ENCODE measurements at regions not wholly inside any gene's neighbourhood (a gene's known extent, or its start where the extent isn't known, plus 50 kb on each side); places are given as distances from the start of the nearest gene placed in this dataset.

DNA sequence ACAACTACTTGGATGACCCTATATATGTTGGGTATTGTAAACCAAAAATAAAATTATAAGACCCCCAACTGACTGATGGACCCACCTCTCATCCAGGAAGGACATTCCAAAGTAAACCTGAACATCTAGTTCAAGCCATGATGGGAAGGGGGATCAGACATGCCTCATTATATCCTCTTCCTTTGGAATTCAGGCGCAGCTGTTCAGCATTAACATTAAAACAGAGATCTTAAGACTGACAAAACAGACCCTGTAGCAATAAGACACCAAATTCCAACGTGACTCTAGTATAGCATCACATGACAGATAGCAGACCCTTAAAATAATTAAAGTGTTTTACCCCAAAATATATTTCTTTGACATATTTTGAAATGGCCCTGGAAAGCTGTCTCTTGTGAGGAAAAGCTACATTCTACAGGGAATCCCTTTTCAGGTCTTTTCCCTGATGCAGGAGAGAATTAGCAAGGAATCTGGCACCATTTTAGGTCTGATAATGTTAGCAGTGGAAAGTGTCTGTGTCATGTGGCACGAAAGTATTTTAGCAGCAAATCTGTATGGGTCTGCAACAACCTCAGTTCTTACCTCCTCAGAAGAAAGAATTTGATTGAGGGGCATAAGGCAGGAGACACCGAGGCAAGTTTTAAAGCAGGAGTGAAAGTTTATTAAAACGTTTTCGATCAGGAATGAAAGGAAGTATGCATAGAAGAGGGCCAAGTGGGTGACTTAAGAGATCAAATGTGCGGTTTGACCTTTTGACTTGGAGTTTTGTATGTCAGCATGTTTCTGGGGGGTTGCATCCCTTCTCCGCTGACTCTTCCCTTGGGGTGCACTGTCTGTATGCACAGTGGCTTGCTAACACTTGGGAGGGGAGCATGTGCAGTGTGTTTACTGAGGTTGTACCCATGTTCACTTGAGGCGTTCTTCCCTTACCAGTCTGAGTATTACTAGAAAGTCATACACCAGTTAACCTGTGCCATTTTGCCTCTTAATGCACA is 236.6 kb upstream of the PPP1R3A start:
- H3K79me1 ChIP-seq (ENCODE audit: low read length): peaks cover 2% of the 10 kb centered on the region
- H3K27ac ChIP-seq (ENCODE audit: low read depth, low read length): peak overlapping the region; percentile 22
- peaks cover 2 to 3% of the 10 kb centered on the region in 2 experiments for H3K4me1 ChIP-seq (ENCODE audit: control insufficient read depth in 1 of 2, insufficient read depth in 2 of 2, low read length in 2 of 2)
- H2BK5ac ChIP-seq (ENCODE audit: low read depth, low read length, poor library complexity): peak overlapping the region; percentile 23
- H3K4me3 ChIP-seq (ENCODE audit: low read depth, low read length): no peak overlapping the region
- H2AFZ ChIP-seq (ENCODE audit: insufficient read depth, low read length, poor library complexity): no peak overlapping the region
- no peaks in the 10 kb centered on the region for H3K27me3 ChIP-seq (ENCODE audit: insufficient read depth, low read length)
- H4K12ac ChIP-seq (ENCODE audit: low read depth, low read length): peak overlapping the region; percentile 67
- no peak overlapping the region for H2AK5ac ChIP-seq (ENCODE audit: low read length)
- H4K91ac ChIP-seq (ENCODE audit: low read depth, low read length): no peak overlapping the region
- H3K36me3 ChIP-seq (ENCODE audit: control insufficient read depth in 1 of 2, insufficient read depth in 2 of 2, low read length in 2 of 2): no peaks in the 10 kb centered on the region
- no peak overlapping the region for H4K8ac ChIP-seq (ENCODE audit: low read depth, low read length)
- H3K9me3 ChIP-seq (ENCODE audit: insufficient read depth, low read depth, low read length): no peaks in the 10 kb centered on the region
- no peak overlapping the region for H3K4ac ChIP-seq (ENCODE audit: low read depth, low read length)
- H3K23ac ChIP-seq (ENCODE audit: low read length): no peak overlapping the region
- H2BK12ac ChIP-seq (ENCODE audit: low read length): no peak overlapping the region
- H3K18ac ChIP-seq (ENCODE audit: low read length): no peak overlapping the region
- no peak overlapping the region for H3K9ac ChIP-seq (ENCODE audit: low read length)
- H3K4me2 ChIP-seq (ENCODE audit: low read length): no peak overlapping the region
- H2BK120ac ChIP-seq (ENCODE audit: insufficient read depth, low read length, poor library complexity): no peak overlapping the region
- no CpG with 5 or more reads among the region's 9 CpGs for WGBS (ENCODE audit: extremely low coverage, insufficient coverage, insufficient read length)
- no peak for DNase-seq
- H3K14ac ChIP-seq (ENCODE audit: low read length): no peak overlapping the region
- no peaks in the 10 kb centered on the region for H3K79me2 ChIP-seq (ENCODE audit: control insufficient read depth, insufficient read depth, low read length, poor library complexity)

DNA sequence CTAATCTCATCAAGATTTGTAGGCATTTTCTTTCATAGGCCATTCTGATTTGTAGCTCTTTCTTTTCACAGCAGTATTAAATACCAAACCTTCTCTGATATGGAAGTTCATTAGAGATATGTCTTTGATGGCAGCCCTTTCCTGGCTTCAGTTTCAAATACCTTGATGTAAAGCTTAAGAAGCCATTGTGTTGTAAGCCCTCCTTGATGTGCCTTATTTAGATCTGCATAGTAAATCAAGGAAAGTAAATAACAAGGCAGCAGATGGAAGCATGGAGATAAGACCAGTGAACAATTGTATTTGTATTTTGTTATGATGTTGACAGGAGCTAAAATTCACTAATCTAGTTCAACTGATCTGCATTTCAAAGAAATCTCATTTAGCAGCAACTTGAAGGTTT is 234.9 kb upstream of the PPP1R3A start:
- no peak overlapping the region for H2BK120ac ChIP-seq (ENCODE audit: insufficient read depth, low read length, poor library complexity)
- peaks cover 2 to 3% of the 10 kb centered on the region in 2 experiments for H3K4me1 ChIP-seq (ENCODE audit: control insufficient read depth in 1 of 2, insufficient read depth in 2 of 2, low read length in 2 of 2)
- H3K4me2 ChIP-seq (ENCODE audit: low read length): no peak overlapping the region
- H3K79me2 ChIP-seq (ENCODE audit: control insufficient read depth, insufficient read depth, low read length, poor library complexity): no peaks in the 10 kb centered on the region
- no peak for DNase-seq
- H3K27me3 ChIP-seq (ENCODE audit: insufficient read depth, low read length): no peaks in the 10 kb centered on the region
- H3K9me3 ChIP-seq (ENCODE audit: insufficient read depth, low read depth, low read length): no peaks in the 10 kb centered on the region
- H3K4me3 ChIP-seq (ENCODE audit: low read depth, low read length): no peak overlapping the region
- H2BK5ac ChIP-seq (ENCODE audit: low read depth, low read length, poor library complexity): no peak overlapping the region
- H4K91ac ChIP-seq (ENCODE audit: low read depth, low read length): no peak overlapping the region
- H2AFZ ChIP-seq (ENCODE audit: insufficient read depth, low read length, poor library complexity): no peak overlapping the region
- no peak overlapping the region for H3K14ac ChIP-seq (ENCODE audit: low read length)
- no peak overlapping the region for H3K9ac ChIP-seq (ENCODE audit: low read length)
- H2BK12ac ChIP-seq (ENCODE audit: low read length): no peak overlapping the region
- no peak overlapping the region for H2AK5ac ChIP-seq (ENCODE audit: low read length)
- H3K79me1 ChIP-seq (ENCODE audit: low read length): peaks cover 2% of the 10 kb centered on the region
- no peak overlapping the region for H3K27ac ChIP-seq (ENCODE audit: low read depth, low read length)
- no peaks in the 10 kb centered on the region for H3K36me3 ChIP-seq (ENCODE audit: control insufficient read depth in 1 of 2, insufficient read depth in 2 of 2, low read length in 2 of 2)
- no peak overlapping the region for H3K23ac ChIP-seq (ENCODE audit: low read length)
- no peak overlapping the region for H3K4ac ChIP-seq (ENCODE audit: low read depth, low read length)
- H4K8ac ChIP-seq (ENCODE audit: low read depth, low read length): no peak overlapping the region
- H3K18ac ChIP-seq (ENCODE audit: low read length): no peak overlapping the region
- no peak overlapping the region for H4K12ac ChIP-seq (ENCODE audit: low read depth, low read length)

DNA sequence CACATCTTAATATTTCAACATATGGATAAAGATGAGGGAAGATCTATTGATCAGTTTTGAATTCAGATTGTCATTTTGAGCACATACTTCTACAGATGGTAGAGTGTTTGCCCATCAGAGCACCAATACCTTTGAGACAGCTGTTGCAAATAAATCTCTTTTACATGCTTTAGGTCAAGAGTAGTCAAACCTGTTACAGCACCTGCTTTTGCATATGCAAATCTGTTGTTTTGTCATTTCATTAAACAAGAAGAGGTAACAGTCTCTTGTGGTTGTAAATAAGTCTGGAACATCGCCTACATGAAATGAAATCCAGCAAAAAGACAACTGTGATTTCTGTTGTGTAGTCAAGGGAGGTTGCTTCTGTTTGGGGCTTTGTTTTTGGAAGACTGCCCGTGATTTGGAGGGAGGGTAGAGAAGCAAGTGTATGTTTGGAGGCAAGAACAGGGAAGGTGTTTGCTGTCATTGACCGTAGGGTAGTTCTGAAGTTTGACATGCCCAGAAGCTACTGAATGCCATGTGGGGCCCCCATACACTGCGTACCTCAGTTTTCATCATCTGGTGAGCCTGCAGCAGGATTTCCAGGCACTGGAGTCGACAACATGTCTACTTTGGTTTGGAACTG is 233.6 kb upstream of the PPP1R3A start:
- H3K79me2 ChIP-seq (ENCODE audit: control insufficient read depth, insufficient read depth, low read length, poor library complexity): no peaks in the 10 kb centered on the region
- no peak overlapping the region for H3K4me2 ChIP-seq (ENCODE audit: low read length)
- H2BK120ac ChIP-seq (ENCODE audit: insufficient read depth, low read length, poor library complexity): no peak overlapping the region
- no peak overlapping the region for H2AK5ac ChIP-seq (ENCODE audit: low read length)
- DNase-seq: no peak
- no peak overlapping the region for H2BK5ac ChIP-seq (ENCODE audit: low read depth, low read length, poor library complexity)
- no peaks in the 10 kb centered on the region for H3K27me3 ChIP-seq (ENCODE audit: insufficient read depth, low read length)
- no peak overlapping the region for H3K27ac ChIP-seq (ENCODE audit: low read depth, low read length)
- H2BK12ac ChIP-seq (ENCODE audit: low read length): no peak overlapping the region
- H3K9me3 ChIP-seq (ENCODE audit: insufficient read depth, low read depth, low read length): no peaks in the 10 kb centered on the region
- H4K8ac ChIP-seq (ENCODE audit: low read depth, low read length): no peak overlapping the region
- H3K36me3 ChIP-seq (ENCODE audit: control insufficient read depth in 1 of 2, insufficient read depth in 2 of 2, low read length in 2 of 2): no peaks in the 10 kb centered on the region
- H3K4me3 ChIP-seq (ENCODE audit: low read depth, low read length): no peak overlapping the region
- H2AFZ ChIP-seq (ENCODE audit: insufficient read depth, low read length, poor library complexity): no peak overlapping the region
- H3K23ac ChIP-seq (ENCODE audit: low read length): no peak overlapping the region
- peaks cover 2% of the 10 kb centered on the region for H3K79me1 ChIP-seq (ENCODE audit: low read length)
- H3K14ac ChIP-seq (ENCODE audit: low read length): no peak overlapping the region
- no peak overlapping the region for H4K91ac ChIP-seq (ENCODE audit: low read depth, low read length)
- no peak overlapping the region for H3K18ac ChIP-seq (ENCODE audit: low read length)
- no CpG with 5 or more reads among the region's 5 CpGs for WGBS (ENCODE audit: extremely low coverage, insufficient coverage, insufficient read length)
- no peak overlapping the region for H3K4ac ChIP-seq (ENCODE audit: low read depth, low read length)
- peaks cover 2 to 3% of the 10 kb centered on the region in 2 experiments for H3K4me1 ChIP-seq (ENCODE audit: control insufficient read depth in 1 of 2, insufficient read depth in 2 of 2, low read length in 2 of 2)
- H3K9ac ChIP-seq (ENCODE audit: low read length): no peak overlapping the region
- H4K12ac ChIP-seq (ENCODE audit: low read depth, low read length): no peak overlapping the region

DNA sequence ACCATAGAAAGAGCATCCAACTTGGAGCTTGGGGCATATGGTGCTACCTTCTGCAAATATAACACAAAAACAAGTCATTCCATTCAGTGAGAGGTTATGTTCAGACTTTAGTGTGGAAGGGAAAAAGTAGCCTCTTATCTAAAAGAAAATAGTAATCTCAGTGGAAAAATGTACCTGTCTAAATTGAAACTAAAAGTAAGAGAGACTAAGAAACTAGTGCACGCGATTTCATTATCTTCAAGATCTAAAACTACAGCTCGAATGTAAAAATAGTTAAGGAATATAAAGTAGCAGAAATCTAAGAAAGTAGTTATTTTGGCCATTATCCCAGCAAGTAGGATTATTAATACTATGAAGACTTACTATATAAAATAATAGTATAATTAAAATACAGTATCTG is 233.0 kb upstream of the PPP1R3A start:
- Histone ChIP-seq H3K36me3 (ENCODE audit: control insufficient read depth in 1 of 2, insufficient read depth in 2 of 2, low read length in 2 of 2) (no peaks in the 10 kb centered on the region), H3K9me3 (ENCODE audit: insufficient read depth, low read depth, low read length) (no peaks in the 10 kb centered on the region), H3K9ac (ENCODE audit: low read length) (no peak overlapping the region), H2AFZ (ENCODE audit: insufficient read depth, low read length, poor library complexity) (no peak overlapping the region), H4K91ac (ENCODE audit: low read depth, low read length) (no peak overlapping the region), H2AK5ac (ENCODE audit: low read length) (no peak overlapping the region), H3K4me2 (ENCODE audit: low read length) (no peak overlapping the region), H4K8ac (ENCODE audit: low read depth, low read length) (no peak overlapping the region), H3K14ac (ENCODE audit: low read length) (no peak overlapping the region), H3K4me3 (ENCODE audit: low read depth, low read length) (no peak overlapping the region), H4K12ac (ENCODE audit: low read depth, low read length) (no peak overlapping the region), H3K4ac (ENCODE audit: low read depth, low read length) (no peak overlapping the region), H3K27me3 (ENCODE audit: insufficient read depth, low read length) (no peaks in the 10 kb centered on the region), H3K79me2 (ENCODE audit: control insufficient read depth, insufficient read depth, low read length, poor library complexity) (no peaks in the 10 kb centered on the region), H3K79me1 (ENCODE audit: low read length) (peaks cover 2% of the 10 kb centered on the region), H2BK5ac (ENCODE audit: low read depth, low read length, poor library complexity) (no peak overlapping the region), H3K4me1 (ENCODE audit: control insufficient read depth in 1 of 2, insufficient read depth in 2 of 2, low read length in 2 of 2) (peaks cover 2 to 3% of the 10 kb centered on the region in 2 experiments), H3K27ac (ENCODE audit: low read depth, low read length) (no peak overlapping the region), H3K18ac (ENCODE audit: low read length) (no peak overlapping the region), H2BK12ac (ENCODE audit: low read length) (no peak overlapping the region), H3K23ac (ENCODE audit: low read length) (no peak overlapping the region), H2BK120ac (ENCODE audit: insufficient read depth, low read length, poor library complexity) (no peak overlapping the region)
- WGBS (ENCODE audit: extremely low coverage, insufficient coverage, insufficient read length): no CpG with 5 or more reads among the region's 3 CpGs
- DNase-seq: no peak
